SHP77 (cell line): ENCODE measurements at regions not wholly inside any gene's neighbourhood (a gene's known extent, or its start where the extent isn't known, plus 50 kb on each side); places are given as distances from the start of the nearest gene placed in this dataset.
A peak's percentile ranks its signal among the peaks of the same experiment; 100 is the strongest.

Experiments used
- DNase-seq, 2 experiments: peaks; one replicate each; lab custom pipeline; 2025; lab: John Stamatoyannopoulos, UW

DNA sequence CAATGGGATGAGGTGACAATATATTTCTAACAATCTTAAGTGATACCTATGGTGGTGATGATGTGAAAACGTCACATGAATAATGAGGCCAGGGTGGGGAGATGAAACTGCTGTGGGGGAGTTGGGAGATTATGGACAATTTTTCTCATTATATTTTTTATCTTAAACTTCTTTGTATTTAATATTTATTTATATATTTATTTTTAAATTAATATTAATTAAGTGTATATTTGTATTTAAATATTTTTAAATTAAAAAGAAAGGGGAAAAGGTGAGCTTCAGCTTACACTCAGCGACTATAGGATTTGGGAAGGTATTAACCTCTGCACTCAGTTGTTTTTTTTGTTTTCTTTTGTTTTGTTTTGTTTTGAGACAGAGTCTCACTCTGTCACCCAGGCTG is 158.7 kb downstream of the PSMG1 start:
- no peak for DNase-seq

DNA sequence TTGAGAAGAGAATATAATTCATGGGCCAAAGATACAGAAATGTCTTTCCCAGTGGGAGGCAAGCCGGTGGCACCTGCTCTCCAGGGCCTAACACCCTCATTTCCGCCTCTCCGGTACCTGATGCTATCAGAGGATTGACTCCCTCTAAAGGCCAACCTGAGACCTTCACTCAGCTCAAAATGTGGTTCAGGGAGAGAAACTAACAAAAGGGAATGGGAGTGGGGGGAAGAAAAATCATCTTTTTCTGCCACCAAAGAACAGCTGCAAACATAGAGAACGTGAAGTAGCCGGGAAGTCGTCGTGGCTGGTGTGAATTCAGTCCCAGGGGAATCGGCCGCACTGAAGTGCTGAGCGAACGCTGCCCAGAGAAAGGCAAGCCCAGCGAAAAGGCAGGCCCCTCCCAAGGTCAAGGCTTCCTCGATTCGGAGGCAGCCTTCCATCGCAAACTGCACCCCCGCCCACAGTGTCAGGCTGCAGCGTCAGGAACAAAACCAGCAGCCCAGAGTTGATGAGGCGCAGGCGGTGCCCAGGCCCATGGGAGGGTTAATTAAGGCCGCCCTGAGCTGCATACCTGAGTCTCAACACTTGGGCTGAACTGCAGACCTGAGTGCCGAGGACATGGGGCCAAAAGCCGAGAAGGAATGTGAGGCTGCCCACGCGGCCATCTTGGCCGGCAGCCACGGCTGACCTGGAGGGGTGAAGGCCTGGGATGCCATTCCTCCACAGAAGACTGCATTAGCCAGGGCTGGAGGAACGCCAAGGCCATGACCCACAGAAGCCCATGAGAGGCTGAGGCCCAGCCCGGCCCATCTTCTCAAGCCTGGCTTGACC is 160.2 kb downstream of the PSMG1 start:
- peak in 1 of 2 experiments; percentile 58 for DNase-seq

DNA sequence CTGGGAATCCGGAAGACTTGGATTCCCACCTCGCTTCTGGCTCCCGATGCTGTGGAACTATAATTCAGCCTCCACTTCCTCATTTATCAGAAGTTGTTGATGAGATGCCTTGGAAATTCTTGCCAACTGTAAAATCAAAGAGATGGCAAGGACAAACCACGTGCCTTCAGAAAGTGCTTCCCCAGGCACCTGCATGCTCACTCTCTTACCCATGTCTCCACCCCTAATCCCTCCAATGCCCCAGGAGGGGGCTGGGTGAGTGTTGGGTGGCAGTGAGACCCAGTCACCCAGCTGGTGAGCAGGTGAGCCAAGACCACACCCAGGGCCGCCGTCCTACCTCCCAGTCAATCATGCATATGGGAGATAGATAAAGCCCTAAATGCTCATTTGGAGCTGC is 160.8 kb downstream of the PSMG1 start:
- DNase-seq, result no peak

DNA sequence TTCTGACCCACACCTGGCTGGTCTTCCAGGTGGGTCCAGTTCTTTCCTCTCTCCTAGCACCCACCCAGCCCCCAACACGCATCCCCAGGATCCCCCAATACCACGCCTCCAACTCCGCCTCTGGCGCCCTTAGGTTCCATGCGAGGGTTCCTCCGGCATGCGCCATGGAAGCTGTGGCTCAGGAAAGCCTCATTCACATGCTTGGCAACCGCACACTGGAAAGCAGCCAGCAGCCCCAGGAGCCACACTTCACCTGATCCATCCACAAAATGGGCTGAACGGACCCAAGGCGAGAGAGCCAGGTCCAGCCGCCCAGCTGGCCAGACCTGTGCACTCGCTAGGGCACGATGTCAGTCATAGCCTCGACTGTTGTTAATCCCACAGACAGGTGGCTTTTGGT is 161.2 kb downstream of the PSMG1 start:
- DNase-seq, result no peak

GRCh38 chr21:39021478-39021832 is 161.8 kb downstream of the PSMG1 start:
- DNase-seq, result no peak

- DNase-seq, result peak in 1 of 2 experiments; percentile 21
Measured at GRCh38 chr21:39020751-39021477, 162.3 kb downstream of the PSMG1 start.

DNA sequence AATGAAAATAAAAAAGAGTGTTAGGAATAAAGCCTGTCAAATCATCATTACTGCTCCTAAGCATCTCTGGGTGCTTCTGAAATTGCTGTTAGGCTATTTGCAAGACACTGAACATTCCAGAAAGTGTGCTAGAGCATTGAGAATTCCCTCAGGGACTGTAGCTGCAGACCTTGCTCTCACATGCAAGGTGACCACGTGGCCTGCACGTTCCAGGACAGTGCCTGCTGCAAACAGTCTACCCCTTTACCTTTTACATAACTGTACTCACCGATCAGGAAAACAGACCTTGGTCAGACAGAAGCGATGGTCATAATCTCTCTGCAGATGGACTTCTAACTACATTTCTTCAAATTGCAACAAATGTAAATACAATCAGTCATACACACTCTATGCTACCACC is 164.5 kb downstream of the PSMG1 start:
- no peak for DNase-seq

GRCh38 chr21:39016740-39017315 is 166.4 kb downstream of the PSMG1 start:
- DNase-seq, result no peak

- DNase-seq, result no peak
Measured at GRCh38 chr21:39014747-39015146, 168.5 kb downstream of the PSMG1 start.

DNA sequence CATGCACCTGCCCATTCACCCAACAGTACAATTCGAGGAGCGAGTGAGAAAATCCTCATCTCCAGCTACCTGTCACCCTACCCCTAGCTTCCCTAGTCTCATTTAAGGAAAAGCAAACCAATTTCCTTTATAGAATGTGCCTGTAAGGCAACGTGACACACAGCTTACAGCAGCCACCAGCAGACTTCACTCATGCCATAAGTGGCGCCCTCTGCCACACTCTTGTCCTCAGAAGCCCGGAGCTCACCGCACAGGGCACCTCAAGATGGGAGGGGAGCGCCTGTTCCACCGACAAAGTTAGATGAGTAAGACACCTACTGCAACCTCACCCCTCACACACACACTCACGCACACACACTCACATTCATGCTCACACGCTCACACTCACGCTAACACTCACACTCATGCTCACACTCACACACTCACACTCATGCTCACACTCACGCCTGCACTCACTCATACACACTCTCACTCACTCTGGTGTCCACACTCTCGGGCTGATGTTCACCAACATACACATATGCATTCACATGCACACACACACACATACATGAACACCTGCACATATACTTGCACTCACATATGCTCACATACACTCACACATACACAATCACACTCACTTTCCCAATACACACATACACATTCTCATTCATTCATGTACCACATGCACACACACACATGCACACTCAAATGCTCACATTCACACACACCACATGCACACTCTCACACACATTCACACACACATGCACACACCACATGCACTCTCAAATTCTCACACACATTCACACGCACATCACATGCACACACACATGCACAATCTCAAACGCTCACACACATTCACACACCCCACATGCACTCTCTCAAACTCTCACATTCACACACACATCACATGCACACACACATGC is 170.7 kb downstream of the PSMG1 start:
- no peak for DNase-seq

- DNase-seq, result no peak
Measured at GRCh38 chr21:39011911-39012310, 171.3 kb downstream of the PSMG1 start.

GRCh38 chr21:39010629-39011404 is 172.4 kb downstream of the PSMG1 start:
- no peak for DNase-seq

GRCh38 chr21:39009587-39010225 is 173.5 kb downstream of the PSMG1 start:
- DNase-seq, result no peak

GRCh38 chr21:39007985-39008384 is 175.3 kb downstream of the PSMG1 start:
- no peak for DNase-seq

DNA sequence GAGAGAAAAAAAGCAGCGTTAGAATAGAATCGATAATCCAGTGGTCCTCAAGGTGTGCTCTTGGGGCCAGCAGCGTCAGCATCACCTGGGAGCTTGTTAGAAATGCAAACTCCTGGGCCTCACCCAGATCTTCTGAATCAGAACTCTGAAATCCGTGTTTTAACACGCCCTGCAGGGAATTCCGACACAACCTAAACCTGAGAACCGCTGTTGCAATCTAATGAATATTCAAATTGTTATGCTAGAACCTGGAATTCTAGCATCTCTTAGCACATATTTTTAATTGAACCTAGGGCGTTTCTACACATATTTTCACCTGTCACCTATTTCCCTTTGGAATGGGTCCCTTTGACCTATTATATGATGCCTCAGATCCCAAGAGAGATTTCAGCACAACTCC is 175.7 kb downstream of the PSMG1 start:
- DNase-seq, result no peak

DNA sequence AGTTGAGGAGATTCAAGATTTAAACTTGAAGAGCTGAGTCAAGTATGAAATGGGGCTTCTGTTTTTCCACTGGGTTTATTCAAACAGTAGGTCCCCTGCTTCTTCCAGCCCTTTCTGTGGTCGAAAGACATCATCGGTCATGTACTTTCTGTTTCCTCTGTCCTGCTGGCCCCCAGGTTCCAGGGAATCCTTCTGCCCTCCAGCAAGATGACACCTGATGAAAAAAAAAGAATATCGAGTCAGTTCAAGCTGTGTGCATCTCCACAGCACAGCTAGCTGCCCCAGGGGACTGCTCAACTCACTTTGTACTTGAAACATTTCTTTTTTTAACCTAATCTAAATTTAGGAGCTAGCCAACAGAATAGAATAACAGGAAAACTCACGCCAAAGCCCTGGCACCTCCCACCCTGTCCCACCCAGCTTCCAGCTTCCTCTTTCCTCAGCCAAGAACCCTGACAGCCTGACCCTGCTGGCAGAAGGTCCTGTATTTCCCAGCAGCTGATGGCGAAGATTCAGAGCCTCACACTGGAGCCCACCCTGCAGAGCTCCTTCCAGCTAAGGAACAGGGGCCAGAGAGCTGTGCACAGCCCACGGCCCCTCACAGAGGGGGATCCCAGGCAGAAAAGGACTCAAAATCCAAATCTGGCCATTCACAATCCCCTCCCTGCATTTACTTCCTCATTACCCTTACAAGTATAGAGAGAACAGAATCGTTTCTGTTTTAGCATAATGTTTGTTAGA is 176.5 kb downstream of the PSMG1 start:
- no peak for DNase-seq

DNA sequence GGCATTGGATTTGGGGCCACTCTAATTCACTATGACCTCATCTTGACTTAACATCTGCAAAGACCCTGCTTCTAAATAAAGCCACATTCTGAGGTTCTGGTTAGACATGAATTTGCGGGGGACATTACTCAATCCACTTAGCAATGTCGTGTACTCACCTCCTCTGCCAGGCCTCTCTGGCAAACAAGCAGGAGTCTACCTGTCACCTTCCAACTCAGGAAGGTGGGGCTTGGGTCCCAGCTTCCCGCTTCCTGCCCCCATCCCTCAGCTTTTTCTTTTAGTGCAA is 177.8 kb downstream of the PSMG1 start:
- no peak for DNase-seq

DNA sequence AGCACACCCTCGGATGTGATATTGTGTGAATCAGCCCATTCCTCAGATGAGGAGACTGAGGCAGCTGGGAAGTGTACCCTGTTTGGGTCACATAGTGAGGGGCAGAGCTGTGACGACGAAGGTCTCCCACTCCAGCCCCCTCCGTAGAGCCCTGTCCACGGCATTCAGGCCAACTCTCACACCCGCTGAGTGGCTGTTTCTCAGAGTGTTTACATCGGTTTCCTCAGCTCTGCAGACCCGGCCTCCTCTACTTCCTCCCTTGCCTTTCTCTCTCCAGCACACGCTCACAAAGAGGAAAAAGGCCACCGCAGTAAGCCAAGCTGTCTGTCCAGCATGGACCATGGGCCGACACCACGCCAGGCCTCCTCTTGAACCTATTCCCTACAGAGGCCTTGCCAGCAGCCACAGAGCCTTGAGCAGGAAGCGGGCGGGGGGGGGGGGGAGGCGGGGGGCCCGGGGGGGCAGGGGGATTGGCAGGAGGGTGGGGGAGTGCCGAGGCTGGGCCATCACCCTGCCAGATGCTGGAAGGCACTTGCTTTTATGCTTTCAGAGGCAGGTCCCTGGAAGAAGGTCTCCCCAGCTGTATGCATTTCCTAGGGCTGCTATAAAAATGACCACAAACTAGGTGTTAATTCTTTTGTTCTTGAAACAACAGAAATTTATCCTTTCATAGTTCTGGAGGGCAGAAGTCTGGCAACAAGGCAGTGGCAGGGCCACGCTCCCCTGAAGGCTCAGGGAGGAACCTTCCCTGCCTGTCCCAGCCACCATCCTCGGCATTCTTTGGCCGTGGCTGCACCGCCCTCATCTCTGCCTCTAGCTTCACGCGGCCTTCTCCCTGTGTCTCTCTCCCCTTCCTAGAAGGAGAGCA is 178.4 kb downstream of the PSMG1 start:
- peak in 1 of 2 experiments; percentile 49 for DNase-seq

GRCh38 chr21:39003982-39004633 is 179.1 kb downstream of the PSMG1 start:
- DNase-seq, result peak; percentile 66 to 77
